Head of caudate nucleus (tissue), 42 donors: ENCODE measurements at regions not wholly inside any gene's neighbourhood (a gene's known extent, or its start where the extent isn't known, plus 50 kb on each side); places are given as distances from the start of the nearest gene placed in this dataset.

Experiments
- DNase-seq, 42 donors: peaks; one replicate each; pipeline versions ENCODE4 v3.0.0 to v3.0.0-alpha.2; 2020 to 2021; ENCODE audit warnings: mixed read lengths in 7 of 42
- intact Hi-C: fragments of 100-400 bp; cut with DNase I; formaldehyde crosslinking; loops from one replicate; pipeline ENCODE4 v1.15.0; 2022

DNA sequence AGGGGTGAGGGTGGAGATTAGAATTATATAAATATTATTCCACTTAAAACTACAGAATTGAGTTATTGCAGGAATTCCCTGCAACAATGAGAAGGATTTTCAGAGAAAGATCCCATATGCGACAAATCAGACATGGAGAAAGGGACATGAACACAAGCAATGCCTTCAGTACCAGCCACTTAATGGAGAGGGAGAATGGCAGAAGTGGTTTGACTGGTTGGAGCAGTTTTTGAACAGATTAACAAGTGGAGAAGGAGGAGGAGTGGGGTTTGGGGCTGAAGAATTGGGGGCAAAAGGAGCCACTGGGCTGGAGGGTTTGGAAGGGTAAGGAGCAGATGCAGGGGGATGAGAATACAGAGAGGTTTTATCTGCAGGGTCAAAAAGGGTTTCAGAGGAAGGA, 620.9 kb upstream of the PTPRD start:
- intact Hi-C loops = no loop called here
- no peak for DNase-seq

DNA sequence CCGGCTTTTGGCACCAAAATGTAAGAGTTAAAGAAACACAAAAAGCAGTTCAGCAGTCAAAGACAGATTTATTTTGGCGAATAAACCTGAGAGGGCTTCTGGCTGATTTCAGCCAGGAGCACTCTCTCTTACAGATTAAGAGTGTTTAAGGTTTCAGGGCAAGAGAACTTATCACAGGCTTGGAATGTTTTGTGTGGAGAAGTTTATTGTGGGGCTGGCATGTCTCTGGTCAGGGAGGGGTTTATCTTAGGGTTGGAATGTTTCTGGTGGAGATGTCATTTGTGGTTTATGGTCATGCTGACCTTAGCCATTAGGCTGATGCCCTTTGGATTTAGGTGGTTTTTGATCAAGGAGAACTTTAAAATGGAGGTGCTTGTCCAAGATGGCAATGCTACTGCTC, 622.3 kb upstream of the PTPRD start:
- intact Hi-C loops = no loop called here
- DNase-seq = no peak

DNA sequence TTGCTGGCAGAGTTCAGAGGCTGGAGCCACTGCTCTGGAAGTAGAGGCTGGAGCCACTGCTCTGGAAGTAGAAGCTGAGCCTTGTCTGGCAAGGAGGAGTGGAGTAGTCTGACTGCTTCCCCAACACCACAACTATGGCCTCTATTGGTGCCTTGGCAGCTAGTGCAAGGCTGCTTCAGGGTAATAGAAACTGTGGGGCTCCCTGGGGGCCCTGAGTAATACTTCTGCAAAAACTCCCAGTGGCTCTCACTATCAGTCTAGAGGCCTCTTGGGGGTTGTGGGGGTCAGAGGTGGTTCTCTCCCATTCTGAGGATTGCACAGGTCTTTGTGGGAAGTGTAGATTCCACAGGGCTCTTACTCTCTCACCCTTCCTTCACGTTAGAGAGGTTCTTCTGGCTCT, 629.0 kb upstream of the PTPRD start:
- intact Hi-C loops = no loop called here
- DNase-seq = no peak

DNA sequence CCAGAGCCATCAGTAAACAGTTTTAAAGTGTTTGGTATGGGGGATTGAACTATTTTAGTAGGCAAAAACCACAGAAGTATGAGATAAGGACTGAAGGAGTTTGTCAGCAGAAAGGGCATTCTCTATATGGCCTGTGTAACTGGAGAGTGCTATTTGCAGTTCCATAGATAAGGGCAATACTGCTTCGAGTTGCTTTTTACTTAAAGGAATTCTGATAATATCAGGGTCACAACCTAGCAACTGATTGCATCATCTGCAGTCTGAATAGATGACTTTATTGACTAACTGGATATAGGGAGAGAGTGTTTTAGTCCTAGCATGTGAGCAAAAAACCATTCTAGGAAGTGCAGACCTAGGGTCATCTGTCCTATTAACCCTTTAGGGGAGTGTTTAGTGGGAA, 645.2 kb upstream of the PTPRD start:
- intact Hi-C loops = no loop called here
- DNase-seq = no peak

DNA sequence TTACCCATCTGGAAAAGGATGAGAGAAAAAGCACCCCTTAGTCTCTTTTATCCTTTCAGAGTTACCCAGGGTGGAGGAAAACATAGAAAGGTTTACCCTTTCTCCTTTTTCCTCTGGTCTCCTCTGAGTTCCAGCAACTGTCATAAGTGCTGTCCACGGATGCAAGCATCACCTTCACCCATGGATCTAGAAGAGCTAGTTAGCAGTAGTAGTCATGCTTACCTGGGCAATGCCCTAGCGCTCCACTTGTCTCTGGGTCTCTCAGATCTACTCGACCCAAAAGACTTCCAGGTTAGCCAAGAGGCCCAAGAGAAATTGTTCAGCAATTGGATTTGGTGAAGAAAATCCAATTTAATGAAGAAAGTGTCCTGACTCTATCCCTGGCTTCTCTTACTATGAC, 656.2 kb upstream of the PTPRD start:
- no peak for DNase-seq

DNA sequence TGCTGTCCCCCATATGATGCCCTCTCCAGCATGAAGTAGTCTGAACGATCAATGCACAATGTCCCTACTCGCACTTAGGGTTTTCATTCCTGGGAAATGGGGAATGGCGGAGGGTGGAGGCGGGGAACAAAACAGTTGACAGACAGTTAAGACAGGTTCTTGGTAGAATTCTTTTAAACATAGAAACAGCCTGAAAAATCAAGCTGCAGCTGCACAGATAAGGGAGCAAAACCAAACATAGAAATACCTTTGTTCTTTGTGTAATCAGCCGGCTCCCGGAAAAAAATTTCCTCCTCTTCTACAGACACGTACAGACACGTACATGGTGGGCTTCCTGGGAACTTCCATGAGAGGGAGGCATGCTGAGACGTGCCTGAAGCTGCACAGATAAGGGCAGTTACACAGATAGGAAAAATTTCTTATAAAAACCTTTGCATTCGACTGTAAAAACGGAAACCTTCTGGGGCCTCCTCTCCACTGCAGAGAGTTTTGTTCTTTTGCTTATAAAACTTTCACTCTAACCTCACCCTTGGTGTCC, 662.4 kb upstream of the PTPRD start:
- intact Hi-C loops = no loop called here
- peak in 14 of 42 donors; percentile 1 to 43 (median 15) for DNase-seq

More for the DNA sequence above, 656.2 kb upstream of the PTPRD start:
- intact Hi-C loops = no loop called here

DNA sequence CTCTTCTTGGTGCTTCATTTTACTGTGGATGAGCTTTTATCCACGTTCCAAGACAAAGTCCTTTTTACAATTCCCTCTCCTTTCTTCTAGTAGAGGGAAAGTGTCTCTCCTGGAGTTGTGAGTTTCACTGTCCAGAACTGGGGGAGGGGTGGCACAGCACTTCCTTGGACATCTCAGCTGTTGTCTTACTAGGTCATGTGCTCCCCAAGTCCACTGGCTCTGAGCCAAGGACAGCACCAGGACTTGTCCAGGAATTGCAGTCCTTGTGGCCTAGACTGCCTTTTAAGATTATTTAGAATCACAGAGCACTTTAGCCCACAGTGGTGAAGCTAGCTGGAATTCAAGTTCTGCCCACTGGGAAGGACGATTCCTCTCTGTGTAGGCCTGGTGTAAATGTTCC, 700.2 kb upstream of the PTPRD start:
- DNase-seq = peak in 2 of 42 donors; percentile 1 to 3
- intact Hi-C loops = no loop called here

DNA sequence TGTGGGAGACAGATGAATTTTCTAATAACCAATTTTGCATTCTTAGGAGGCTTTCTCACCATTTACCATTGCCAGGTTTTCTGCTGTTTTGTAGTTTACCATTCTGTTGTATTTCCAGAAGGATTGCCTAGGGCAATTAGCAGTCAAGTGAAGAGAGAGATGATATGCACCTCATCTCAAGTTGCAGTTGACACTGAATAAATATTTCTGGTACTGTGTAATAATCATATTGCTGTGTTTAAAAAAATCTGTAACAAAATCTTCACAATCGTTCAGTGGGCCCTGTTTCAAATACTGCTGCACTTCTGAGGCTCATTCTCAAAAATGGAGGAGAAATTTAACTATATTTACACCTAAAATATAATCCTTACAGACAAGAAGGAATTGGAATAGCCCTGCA, 706.1 kb upstream of the PTPRD start:
- intact Hi-C loops = no loop called here

DNA sequence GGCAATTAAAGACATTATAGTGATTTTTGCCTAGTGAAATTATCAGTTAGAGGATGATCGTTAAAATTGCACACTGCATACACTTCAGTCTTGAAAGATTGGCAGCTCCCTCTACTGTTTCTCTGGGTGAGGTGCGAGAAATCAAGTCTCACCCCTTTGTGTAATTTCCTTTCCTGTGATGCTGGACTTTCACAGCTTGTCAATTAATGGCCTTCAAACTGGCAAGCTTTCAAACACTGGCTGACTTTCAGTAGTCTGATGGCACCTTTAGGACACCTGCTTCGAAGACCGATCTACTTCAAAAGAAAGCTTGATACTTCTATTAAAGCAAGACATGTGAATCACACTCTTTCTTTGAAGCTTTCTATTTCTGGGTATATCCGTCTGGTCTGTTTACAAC, 706.7 kb upstream of the PTPRD start:
- DNase-seq = peak in 22 of 42 donors; percentile 9 to 66 (median 42)
- intact Hi-C loops = no loop called here

More for the DNA sequence above, 706.1 kb upstream of the PTPRD start:
- DNase-seq = no peak

DNA sequence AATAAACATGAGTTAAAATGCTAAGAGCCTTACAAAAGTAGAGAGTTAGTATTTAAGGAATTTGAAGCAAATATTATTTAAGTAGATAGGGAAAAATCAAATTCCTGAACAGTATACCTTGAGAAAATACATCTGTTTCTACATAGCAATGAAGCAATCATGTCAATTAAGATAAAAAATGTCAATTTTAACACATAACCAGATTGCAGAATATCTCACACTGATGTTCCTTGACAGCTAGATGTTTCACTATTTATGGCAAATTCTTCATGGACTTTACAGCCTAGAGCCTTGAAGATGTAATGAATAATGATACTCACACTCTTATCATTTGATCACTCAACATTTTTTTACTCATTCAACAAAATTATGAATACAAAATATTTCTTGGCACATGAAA, 708.2 kb upstream of the PTPRD start:
- no peak for DNase-seq
- intact Hi-C loops = no loop called here

DNA sequence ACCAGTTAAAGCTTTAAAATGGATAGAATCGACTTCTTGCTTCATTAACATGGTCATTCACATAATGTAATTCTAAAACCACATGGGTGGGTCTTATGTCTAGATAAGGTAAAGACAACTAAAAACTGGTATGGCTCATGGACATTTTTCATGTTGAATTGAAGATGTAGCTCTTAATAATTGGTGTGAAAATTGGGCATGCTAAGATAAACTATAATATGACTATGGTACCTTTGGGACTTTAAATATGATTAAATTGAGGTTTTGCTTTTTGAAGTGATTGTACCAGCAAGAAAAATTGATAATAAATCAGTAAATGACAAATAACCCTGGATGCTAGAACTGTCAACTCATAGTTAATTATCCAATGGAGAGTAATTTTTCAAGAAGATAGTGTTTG, 710.7 kb upstream of the PTPRD start:
- intact Hi-C loops = no loop called here
- DNase-seq = no peak

DNA sequence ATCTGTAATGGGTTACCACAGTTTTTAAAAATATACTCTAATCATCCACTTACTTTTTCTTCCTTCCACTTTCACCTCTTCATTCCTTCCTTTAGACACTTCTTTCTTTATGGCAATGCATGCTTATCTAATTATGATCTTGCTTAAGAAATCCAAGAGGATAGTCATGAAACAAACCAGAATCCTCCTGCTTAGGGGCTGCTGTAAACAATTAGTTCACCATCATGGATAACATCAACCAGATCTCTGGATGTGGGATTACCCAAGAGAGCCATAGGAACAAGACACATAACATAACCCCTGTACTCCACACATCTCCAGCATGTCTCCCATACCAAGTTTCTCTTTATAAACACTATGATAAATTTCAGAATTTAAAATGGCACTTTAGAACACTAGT, 713.4 kb upstream of the PTPRD start:
- intact Hi-C loops = no loop called here
- no peak for DNase-seq

DNA sequence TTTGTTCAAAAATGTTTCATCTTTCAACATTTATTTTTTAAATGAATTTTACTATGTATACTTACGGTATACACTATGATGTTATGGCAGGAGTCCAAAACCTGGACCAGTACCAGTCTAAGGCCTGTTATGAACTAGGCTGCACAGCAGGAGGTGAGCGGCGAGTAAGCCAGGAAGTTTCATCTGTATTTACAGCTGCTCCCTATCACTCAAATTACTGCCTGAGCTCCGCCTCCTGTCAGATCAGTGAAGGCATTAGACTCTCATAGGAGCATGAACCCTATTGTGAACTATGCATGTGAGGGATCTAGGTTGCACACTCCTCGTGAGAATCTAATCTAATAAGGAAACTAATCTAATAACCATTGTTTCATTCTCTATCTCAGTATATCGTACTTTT, 715.5 kb upstream of the PTPRD start:
- intact Hi-C loops = no loop called here
- DNase-seq = no peak

DNA sequence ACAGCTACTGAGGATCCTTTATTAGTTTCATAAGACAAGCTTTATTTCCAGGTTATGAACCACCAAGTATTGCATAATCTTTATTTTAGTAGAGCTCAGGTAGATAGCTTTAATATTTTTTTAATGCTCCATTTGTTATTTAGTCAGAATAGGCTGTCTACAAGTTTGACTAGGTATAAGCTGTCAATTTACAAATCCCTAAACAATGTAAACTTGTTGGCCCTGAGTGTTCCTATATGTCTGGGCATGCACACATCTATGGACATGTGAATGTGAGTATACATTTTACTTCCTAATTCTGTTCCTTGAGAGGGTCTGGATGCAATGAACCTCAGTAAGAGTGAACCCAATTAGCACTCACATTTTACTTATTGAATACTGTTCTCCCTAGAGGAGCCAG, 722.2 kb upstream of the PTPRD start:
- DNase-seq = no peak
- intact Hi-C loops = no loop called here

DNA sequence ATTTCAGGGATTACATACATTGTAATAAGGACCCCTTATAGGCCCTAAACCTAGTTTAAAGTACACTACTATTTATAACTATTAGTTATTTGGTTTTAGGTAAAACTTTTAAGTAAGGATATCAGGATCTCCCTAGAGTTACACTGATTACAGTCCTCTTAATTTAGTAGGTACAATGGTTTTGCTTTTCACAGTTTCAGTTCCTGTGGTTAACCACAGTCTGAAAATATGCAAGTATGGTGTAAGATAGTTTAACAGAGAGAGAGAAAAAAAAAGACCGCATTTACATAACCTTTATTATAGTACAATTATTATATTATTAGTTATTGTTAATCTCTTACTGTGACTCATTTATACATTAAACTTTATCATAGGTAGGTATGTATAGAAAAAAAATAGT, 725.3 kb upstream of the PTPRD start:
- intact Hi-C loops = no loop called here
- no peak for DNase-seq

DNA sequence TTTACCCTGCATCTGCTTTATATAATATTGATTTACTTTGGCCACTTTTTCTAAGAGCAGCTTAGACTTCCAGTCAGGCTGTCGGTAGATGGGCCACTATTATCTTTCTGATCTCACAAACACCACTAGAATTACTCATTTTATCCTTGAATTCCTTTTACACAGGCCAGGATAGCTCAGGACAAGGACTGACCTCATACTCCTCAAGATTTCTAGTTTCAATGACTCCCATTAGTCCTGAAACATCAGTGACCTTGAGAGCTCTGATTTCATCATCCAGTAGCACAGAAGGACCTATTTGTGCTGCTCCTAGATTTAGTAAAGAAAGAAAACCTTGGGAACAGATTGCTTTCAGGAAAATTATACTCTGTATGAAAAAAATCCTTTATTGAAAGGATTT, 727.9 kb upstream of the PTPRD start:
- DNase-seq = no peak
- intact Hi-C loops = no loop called here

DNA sequence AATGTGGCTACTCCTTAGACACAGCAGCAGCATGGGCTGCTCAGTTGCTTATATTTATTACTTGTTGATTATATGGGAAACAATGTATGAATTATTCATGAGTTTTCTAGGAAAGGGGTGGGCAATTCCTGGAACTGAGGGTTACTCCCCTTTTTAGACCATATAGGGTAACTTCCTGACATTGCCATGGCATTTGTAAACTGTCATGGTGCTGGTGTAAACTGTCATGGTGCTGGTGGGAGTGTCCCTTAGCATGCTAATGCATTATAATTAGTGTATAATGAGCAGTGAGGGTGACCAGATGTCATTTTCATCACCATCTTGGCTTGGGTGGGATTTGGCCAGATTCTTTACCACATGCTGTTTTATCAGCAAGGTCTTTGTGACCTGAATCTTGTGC, 734.6 kb upstream of the PTPRD start:
- intact Hi-C loops = no loop called here
- DNase-seq = no peak

DNA sequence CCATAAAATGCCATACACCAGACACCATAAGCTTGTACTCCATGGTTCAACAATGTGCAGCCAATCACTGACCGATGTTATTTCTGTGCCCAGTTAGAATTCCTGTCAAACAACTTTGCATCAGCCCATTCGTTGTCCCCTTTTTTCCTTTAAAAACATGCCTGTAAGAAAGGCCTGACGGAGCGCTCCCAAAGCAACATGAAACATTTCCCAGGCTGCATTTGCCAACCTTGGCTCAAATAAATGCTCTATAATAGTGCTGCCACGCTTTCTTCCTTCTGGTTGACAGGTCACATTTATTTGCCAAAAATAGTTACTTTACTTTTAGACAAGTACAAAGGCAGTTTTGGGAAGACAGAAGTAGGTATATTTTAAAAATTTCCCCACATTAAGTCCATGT, 735.6 kb upstream of the PTPRD start:
- intact Hi-C loops = no loop called here
- no peak for DNase-seq

DNA sequence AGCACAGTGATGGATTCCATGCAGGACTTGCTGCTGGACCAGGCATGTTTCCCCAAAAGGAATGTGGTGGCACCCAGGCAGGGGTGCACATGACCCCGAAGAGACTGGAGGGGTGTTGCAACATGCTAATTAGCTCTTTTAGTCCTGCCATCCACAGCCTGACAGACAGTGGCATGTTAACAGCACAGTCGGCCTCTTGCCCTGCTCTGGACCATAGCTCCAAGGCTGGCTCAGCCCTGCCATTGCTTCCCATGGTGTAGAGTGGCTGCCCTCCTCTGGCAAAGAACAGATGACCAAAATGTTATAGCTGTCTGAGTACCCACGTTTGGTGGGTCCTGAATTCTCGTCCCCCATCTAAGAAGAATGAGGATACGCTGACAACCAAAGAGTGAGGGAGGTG, 736.4 kb upstream of the PTPRD start:
- intact Hi-C loops = no loop called here
- no peak for DNase-seq

DNA sequence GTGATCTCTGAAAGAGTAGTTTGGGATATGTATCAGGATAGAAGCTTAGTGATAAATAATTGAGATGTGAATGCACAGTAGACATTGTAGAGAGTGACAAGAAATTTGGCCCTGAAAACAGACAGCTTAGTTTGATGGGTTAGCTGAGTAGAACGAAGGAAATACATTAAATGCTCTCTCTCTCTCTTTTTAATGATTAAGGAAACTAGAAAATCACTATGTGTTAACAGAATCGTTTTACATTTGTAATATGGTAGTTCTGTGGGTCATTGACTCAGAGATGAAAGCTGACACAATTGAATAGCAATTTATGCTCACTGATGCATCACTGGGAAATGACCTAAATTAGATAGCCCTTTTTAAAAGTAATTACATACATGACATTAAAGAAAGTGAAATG, 739.8 kb upstream of the PTPRD start:
- intact Hi-C loops = no loop called here
- DNase-seq = no peak

DNA sequence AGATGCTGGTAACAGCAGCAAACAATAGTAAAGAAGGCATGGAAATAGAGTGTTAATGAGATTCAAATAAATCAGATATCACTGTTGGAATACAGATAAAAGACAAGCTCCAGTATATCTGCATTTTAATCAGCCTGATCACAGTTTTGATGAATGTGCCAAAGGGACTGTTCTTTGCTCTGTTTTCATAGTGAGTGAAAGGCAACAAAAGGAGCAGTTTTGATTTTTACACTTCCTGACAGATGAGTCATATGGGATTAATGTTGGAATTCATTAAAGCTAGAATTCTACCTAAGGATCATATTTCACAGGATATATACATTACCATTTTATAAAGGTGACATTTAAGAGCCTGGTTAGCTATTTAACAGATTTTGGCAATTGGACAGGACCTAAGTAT, 743.3 kb upstream of the PTPRD start:
- DNase-seq = no peak
- intact Hi-C loops = no loop called here

DNA sequence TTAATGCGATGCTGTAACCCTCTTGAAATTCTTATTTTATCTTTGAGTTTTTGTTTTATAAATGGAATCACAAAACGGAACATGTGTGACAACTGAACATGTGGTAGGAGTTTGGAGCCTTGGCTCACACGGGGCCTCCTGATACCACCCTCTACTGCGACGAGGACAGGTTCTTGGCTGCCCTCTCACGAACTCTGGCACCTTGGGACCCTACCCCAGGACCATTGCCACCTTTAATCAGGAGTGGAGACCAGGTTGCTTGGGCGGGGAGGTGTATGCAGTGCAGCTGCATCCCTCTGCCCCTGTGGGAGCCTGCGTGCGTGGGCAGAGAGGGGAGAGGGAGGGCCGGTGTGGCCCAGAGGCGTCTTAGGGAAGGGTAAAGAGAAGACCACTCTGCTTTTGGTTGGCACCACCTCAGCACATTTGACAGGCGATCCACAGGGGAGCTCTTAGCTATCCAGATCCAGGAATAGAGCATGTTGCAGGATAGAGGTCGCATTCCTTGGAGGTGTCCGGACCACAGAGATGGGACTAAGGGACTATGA, 753.9 kb upstream of the PTPRD start:
- intact Hi-C loops = no loop called here
- no peak for DNase-seq
